NCI-H2107 (cell line): ENCODE measurements at regions not wholly inside any gene's neighbourhood (a gene's known extent, or its start where the extent isn't known, plus 50 kb on each side); places are given as distances from the start of the nearest gene placed in this dataset.

Experiments used
- DNase-seq: peaks from one replicate; lab custom pipeline; 2025; lab: John Stamatoyannopoulos, UW

GRCh38 chr11:15882876-15883454 lies 473.4 kb downstream of the SOX6 start:
- no peak for DNase-seq

- no peak for DNase-seq
These were observed 472.9 kb downstream of the SOX6 start for GRCh38 chr11:15883455-15883920.

GRCh38 chr11:15884141-15884540 lies 472.2 kb downstream of the SOX6 start:
- no peak for DNase-seq

- DNase-seq: no peak
These were observed 471.4 kb downstream of the SOX6 start for GRCh38 chr11:15884777-15885540.

- no peak for DNase-seq
These were observed 470.5 kb downstream of the SOX6 start for GRCh38 chr11:15885854-15886253.

- DNase-seq: no peak
These were observed 470.0 kb downstream of the SOX6 start for GRCh38 chr11:15886299-15886698.

- DNase-seq: no peak
These were observed 469.5 kb downstream of the SOX6 start for GRCh38 chr11:15886866-15887265.

GRCh38 chr11:15888556-15889345 lies 467.6 kb downstream of the SOX6 start:
- no peak for DNase-seq

GRCh38 chr11:15889363-15890030 lies 466.8 kb downstream of the SOX6 start:
- DNase-seq: no peak

GRCh38 chr11:15890031-15890713 lies 466.2 kb downstream of the SOX6 start:
- no peak for DNase-seq

- DNase-seq: no peak
These were observed 463.3 kb downstream of the SOX6 start for GRCh38 chr11:15893080-15893492.

GRCh38 chr11:15896026-15896425 lies 460.3 kb downstream of the SOX6 start:
- DNase-seq: no peak

- DNase-seq: no peak
These were observed 459.8 kb downstream of the SOX6 start for GRCh38 chr11:15896530-15896929.

- DNase-seq: no peak
These were observed 459.0 kb downstream of the SOX6 start for GRCh38 chr11:15897211-15897960.

- DNase-seq: no peak
These were observed 455.3 kb downstream of the SOX6 start for GRCh38 chr11:15901054-15901453.

- no peak for DNase-seq
These were observed 454.6 kb downstream of the SOX6 start for GRCh38 chr11:15901790-15902189.

- no peak for DNase-seq
These were observed 453.1 kb downstream of the SOX6 start for GRCh38 chr11:15903246-15903645.

GRCh38 chr11:15905366-15906104 lies 450.8 kb downstream of the SOX6 start:
- no peak for DNase-seq

GRCh38 chr11:15906481-15907035 lies 449.8 kb downstream of the SOX6 start:
- DNase-seq: no peak

- no peak for DNase-seq
These were observed 448.5 kb downstream of the SOX6 start for GRCh38 chr11:15907806-15908205.
